Parathyroid adenoma (tissue), 2 donors: ENCODE measurements at regions not wholly inside any gene's neighbourhood (a gene's known extent, or its start where the extent isn't known, plus 50 kb on each side); places are given as distances from the start of the nearest gene placed in this dataset.

Experiments
- H2AFZ ChIP-seq: fragments of 300-600 bp; sonication (generic); one replicate; pipeline ENCODE4 v1.7.0; 2017; ENCODE audit warnings: antibody characterized with exemption, mild to moderate bottlenecking
- H3K27ac ChIP-seq: fragments of 300-600 bp; sonication (generic); one replicate; pipeline ENCODE4 v1.7.0; 2017
- H3K27me3 ChIP-seq: fragments of 300-600 bp; sonication (generic); one replicate; pipeline ENCODE4 v1.7.0; 2017; ENCODE audit warnings: low read length; ENCODE audit not compliant: control insufficient read depth, insufficient read depth
- H3K36me3 ChIP-seq: fragments of 300-600 bp; sonication (generic); one replicate; pipeline ENCODE4 v1.7.0; 2017; ENCODE audit warnings: low read length; ENCODE audit not compliant: control insufficient read depth, insufficient read depth
- H3K4me1 ChIP-seq: fragments of 300-600 bp; sonication (generic); one replicate; pipeline ENCODE4 v1.7.0; 2017; ENCODE audit warnings: control low read depth
- H3K4me2 ChIP-seq: fragments of 300-600 bp; sonication (generic); one replicate; pipeline ENCODE4 v1.7.0; 2017; ENCODE audit warnings: low read length
- H3K4me3 ChIP-seq: fragments of 300-600 bp; sonication (generic); one replicate; pipeline ENCODE4 v1.7.0; 2017; ENCODE audit warnings: low read depth, low read length
- H3K79me2 ChIP-seq: fragments of 300-600 bp; sonication (generic); one replicate; pipeline ENCODE4 v1.7.0; 2017; ENCODE audit warnings: control low read depth
- H3K9ac ChIP-seq: fragments of 300-600 bp; sonication (generic); one replicate; pipeline ENCODE4 v1.7.0; 2017; ENCODE audit warnings: mild to moderate bottlenecking
- H3K9me3 ChIP-seq: fragments of 300-600 bp; sonication (generic); one replicate; pipeline ENCODE4 v1.7.0; 2017; ENCODE audit warnings: low read length; ENCODE audit not compliant: control insufficient read depth
- CTCF ChIP-seq: fragments of 300-600 bp; sonication (generic); IDR thresholded peaks from one replicate; pipeline ENCODE4 v1.7.0; 2017; ENCODE audit warnings: antibody characterized with exemption, mild to moderate bottlenecking
- donor health status: primary hyperparathyroidism.

GRCh38 chr2:163248376-163249253 lies 410.0 kb upstream of the KCNH7 start:
- Histone ChIP-seq H3K9ac (no peak overlapping the region), H3K27ac (no peak overlapping the region), H3K36me3 (no peaks in the 10 kb centered on the region), H2AFZ (no peak overlapping the region), H3K9me3 (no peaks in the 10 kb centered on the region), H3K4me2 (no peak overlapping the region), H3K4me3 (no peak overlapping the region), H3K27me3 (no peaks in the 10 kb centered on the region), H3K79me2 (no peaks in the 10 kb centered on the region), H3K4me1 (no peaks in the 10 kb centered on the region)
- no peak for TF ChIP-seq CTCF

- TF ChIP-seq CTCF, result no peak
- Histone ChIP-seq H3K27me3 (no peaks in the 10 kb centered on the region), H3K4me1 (no peaks in the 10 kb centered on the region), H2AFZ (no peak overlapping the region), H3K9ac (no peak overlapping the region), H3K36me3 (no peaks in the 10 kb centered on the region), H3K4me2 (no peak overlapping the region), H3K4me3 (no peak overlapping the region), H3K9me3 (no peaks in the 10 kb centered on the region), H3K27ac (no peak overlapping the region), H3K79me2 (no peaks in the 10 kb centered on the region)
Observed at GRCh38 chr2:163247847-163248220, 409.3 kb upstream of the KCNH7 start.

- Histone ChIP-seq H3K4me3 (no peak overlapping the region), H3K27me3 (no peaks in the 10 kb centered on the region), H3K4me2 (no peak overlapping the region), H3K9ac (no peak overlapping the region), H3K79me2 (no peaks in the 10 kb centered on the region), H3K27ac (no peak overlapping the region), H3K36me3 (no peaks in the 10 kb centered on the region), H3K9me3 (no peaks in the 10 kb centered on the region), H3K4me1 (no peaks in the 10 kb centered on the region), H2AFZ (no peak overlapping the region)
- TF ChIP-seq CTCF, result no peak
Observed at GRCh38 chr2:163247156-163247846, 408.7 kb upstream of the KCNH7 start.

GRCh38 chr2:163246135-163246534 lies 407.6 kb upstream of the KCNH7 start:
- no peak overlapping the region for H3K4me2 ChIP-seq

More at GRCh38 chr2:163246135-163246534, 407.6 kb upstream of the KCNH7 start:
- no peak for TF ChIP-seq CTCF
- no peak overlapping the region for H3K27ac ChIP-seq
- no peak overlapping the region for H2AFZ ChIP-seq
- no peaks in the 10 kb centered on the region for H3K36me3 ChIP-seq
- H3K79me2 ChIP-seq, result no peaks in the 10 kb centered on the region
- H3K9me3 ChIP-seq, result no peaks in the 10 kb centered on the region
- H3K9ac ChIP-seq, result no peak overlapping the region
- no peaks in the 10 kb centered on the region for H3K27me3 ChIP-seq
- H3K4me3 ChIP-seq, result no peak overlapping the region
- H3K4me1 ChIP-seq, result no peaks in the 10 kb centered on the region
